ENCODE measurements at regions not wholly inside any gene's neighbourhood (a gene's known extent, or its start where the extent isn't known, plus 50 kb on each side); places are given as distances from the start of the nearest gene placed in this dataset.

DNA sequence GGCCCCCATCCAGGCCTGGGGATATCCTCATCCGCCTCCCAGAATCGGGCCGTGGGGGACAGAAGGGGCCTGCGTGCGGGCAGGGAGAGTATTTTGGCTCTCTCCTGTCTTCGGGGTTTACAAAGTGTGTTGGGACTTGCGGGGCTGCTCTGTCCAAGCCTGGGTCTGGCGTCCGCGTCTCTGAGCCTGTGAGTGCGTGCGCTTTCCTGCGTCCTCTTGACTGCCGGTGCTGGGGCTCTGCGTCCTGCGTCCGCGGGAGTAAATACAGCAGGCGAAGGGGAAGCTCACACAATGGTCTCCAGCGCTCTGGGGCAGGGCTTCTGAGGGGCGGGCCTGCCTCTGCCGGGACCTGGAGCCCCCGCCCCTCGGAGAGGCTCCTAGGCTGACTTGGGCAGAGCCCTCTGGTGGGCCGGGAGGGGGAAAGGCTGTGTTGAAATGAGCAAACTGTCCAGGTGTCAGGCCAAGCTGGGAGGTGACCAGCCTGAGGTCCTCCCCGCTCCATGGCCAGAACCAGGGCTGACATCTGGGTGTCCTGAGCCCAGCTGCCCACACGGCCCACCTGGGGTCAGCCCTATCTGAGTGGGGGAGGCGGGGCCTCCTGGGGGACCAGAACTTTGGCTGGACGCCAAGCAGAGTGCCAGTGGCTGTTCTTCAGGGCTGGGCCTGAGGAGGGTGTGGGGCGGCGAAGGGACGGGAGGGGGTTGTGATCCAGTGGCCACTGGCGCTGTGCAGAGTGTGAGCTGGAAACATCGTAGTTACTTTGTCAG is 233.6 kb downstream of the SEC14L1 start (continued):
- TF ChIP-seq SAP130 (CRISPR knock-in tag; IDR thresholded peaks at IDR 0.05; ENCODE audit: low read depth) (peak; percentile 96), RFXANK (CRISPR knock-in tag; IDR thresholded peaks at IDR 0.05) (no peak), ZNF263 (CRISPR knock-in tag; IDR thresholded peaks at IDR 0.05) (0 out of 2 replicates have a peak, but pooled peaks have one; percentile 26), MAFK (conservative IDR thresholded peaks at IDR 0.05 in 1 of 2, IDR thresholded peaks at IDR 0.05 in 1 of 2; ENCODE audit: low read length in 2 of 2) (no peak), ZNF709 (CRISPR knock-in tag; IDR thresholded peaks at IDR 0.05) (no peak), ZNF101 (CRISPR knock-in tag; IDR thresholded peaks at IDR 0.05; ENCODE audit: borderline replicate concordance, low read depth) (no peak), DPF2 (CRISPR knock-in tag; IDR thresholded peaks at IDR 0.05; ENCODE audit: borderline replicate concordance, low read depth) (no peak; the same call in 1 of the 2 replicates), ATF7 (IDR thresholded peaks at IDR 0.05) (no peak), ATF7 (CRISPR knock-in tag; IDR thresholded peaks at IDR 0.05) (peak; percentile 57; the same call in 1 of the 2 replicates), ZNF644 (CRISPR knock-in tag; IDR thresholded peaks at IDR 0.05; ENCODE audit: low read depth) (0 out of 2 replicates have a peak, but pooled peaks have one; percentile 24), ONECUT2 (CRISPR knock-in tag; IDR thresholded peaks at IDR 0.05) (peak; percentile 11; the same call in 1 of the 2 replicates), ZNF20 (CRISPR knock-in tag; IDR thresholded peaks at IDR 0.05) (no peak), XBP1 (CRISPR knock-in tag; IDR thresholded peaks at IDR 0.05) (no peak), ADNP (CRISPR knock-in tag; IDR thresholded peaks at IDR 0.05) (no peak), ZNF333 (CRISPR knock-in tag; IDR thresholded peaks at IDR 0.05; ENCODE audit: borderline replicate concordance) (no peak), BORCS8-MEF2B (CRISPR knock-in tag; IDR thresholded peaks at IDR 0.05) (peak; percentile 47; the same call in 1 of the 2 replicates), ZNF510 (CRISPR knock-in tag; IDR thresholded peaks at IDR 0.05; ENCODE audit: low read depth) (no peak), MAFF (IDR thresholded peaks at IDR 0.05; ENCODE audit: low read depth, low read length) (no peak), ZNF766 (CRISPR knock-in tag; IDR thresholded peaks at IDR 0.05; ENCODE audit: borderline replicate concordance) (peak; percentile 78; the same call in 1 of the 2 replicates)
- TF ChIP-seq, protein P1, sequence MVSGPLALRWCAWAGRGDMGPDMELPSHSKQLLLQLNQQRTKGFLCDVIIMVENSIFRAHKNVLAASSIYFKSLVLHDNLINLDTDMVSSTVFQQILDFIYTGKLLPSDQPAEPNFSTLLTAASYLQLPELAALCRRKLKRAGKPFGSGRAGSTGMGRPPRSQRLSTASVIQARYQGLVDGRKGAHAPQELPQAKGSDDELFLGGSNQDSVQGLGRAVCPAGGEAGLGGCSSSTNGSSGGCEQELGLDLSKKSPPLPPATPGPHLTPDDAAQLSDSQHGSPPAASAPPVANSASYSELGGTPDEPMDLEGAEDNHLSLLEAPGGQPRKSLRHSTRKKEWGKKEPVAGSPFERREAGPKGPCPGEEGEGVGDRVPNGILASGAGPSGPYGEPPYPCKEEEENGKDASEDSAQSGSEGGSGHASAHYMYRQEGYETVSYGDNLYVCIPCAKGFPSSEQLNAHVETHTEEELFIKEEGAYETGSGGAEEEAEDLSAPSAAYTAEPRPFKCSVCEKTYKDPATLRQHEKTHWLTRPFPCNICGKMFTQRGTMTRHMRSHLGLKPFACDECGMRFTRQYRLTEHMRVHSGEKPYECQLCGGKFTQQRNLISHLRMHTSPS (CRISPR knock-in tag; IDR thresholded peaks at IDR 0.05; ENCODE audit: low read depth), result 0 out of 2 replicates have a peak, but pooled peaks have one; percentile 17
- TF ChIP-seq, protein P2, sequence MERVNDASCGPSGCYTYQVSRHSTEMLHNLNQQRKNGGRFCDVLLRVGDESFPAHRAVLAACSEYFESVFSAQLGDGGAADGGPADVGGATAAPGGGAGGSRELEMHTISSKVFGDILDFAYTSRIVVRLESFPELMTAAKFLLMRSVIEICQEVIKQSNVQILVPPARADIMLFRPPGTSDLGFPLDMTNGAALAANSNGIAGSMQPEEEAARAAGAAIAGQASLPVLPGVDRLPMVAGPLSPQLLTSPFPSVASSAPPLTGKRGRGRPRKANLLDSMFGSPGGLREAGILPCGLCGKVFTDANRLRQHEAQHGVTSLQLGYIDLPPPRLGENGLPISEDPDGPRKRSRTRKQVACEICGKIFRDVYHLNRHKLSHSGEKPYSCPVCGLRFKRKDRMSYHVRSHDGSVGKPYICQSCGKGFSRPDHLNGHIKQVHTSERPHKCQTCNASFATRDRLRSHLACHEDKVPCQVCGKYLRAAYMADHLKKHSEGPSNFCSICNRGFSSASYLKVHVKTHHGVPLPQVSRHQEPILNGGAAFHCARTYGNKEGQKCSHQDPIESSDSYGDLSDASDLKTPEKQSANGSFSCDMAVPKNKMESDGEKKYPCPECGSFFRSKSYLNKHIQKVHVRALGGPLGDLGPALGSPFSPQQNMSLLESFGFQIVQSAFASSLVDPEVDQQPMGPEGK (CRISPR knock-in tag; IDR thresholded peaks at IDR 0.05), result peak; percentile 98
- TF ChIP-seq, protein P3, sequence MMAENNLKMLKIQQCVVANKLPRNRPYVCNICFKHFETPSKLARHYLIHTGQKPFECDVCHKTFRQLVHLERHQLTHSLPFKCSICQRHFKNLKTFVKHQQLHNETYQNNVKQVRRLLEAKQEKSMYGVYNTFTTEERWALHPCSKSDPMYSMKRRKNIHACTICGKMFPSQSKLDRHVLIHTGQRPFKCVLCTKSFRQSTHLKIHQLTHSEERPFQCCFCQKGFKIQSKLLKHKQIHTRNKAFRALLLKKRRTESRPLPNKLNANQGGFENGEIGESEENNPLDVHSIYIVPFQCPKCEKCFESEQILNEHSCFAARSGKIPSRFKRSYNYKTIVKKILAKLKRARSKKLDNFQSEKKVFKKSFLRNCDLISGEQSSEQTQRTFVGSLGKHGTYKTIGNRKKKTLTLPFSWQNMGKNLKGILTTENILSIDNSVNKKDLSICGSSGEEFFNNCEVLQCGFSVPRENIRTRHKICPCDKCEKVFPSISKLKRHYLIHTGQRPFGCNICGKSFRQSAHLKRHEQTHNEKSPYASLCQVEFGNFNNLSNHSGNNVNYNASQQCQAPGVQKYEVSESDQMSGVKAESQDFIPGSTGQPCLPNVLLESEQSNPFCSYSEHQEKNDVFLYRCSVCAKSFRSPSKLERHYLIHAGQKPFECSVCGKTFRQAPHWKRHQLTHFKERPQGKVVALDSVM (CRISPR knock-in tag; IDR thresholded peaks at IDR 0.05), result 0 out of 2 replicates have a peak, but pooled peaks have one; percentile 11
- TF ChIP-seq, protein P4, sequence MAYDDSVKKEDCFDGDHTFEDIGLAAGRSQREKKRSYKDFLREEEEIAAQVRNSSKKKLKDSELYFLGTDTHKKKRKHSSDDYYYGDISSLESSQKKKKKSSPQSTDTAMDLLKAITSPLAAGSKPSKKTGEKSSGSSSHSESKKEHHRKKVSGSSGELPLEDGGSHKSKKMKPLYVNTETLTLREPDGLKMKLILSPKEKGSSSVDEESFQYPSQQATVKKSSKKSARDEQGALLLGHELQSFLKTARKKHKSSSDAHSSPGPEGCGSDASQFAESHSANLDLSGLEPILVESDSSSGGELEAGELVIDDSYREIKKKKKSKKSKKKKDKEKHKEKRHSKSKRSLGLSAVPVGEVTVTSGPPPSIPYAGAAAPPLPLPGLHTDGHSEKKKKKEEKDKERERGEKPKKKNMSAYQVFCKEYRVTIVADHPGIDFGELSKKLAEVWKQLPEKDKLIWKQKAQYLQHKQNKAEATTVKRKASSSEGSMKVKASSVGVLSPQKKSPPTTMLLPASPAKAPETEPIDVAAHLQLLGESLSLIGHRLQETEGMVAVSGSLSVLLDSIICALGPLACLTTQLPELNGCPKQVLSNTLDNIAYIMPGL (CRISPR knock-in tag; IDR thresholded peaks at IDR 0.05; ENCODE audit: borderline replicate concordance in 1 of 2, low read depth in 1 of 2), result peak; percentile 85 to 88

All from HepG2 (cell line).